ENCODE measurements at regions not wholly inside any gene's neighbourhood (a gene's known extent, or its start where the extent isn't known, plus 50 kb on each side); places are given as distances from the start of the nearest gene placed in this dataset.
"Not testable (repeated sequence)": the region's sequence is repeated elsewhere in the genome, so short reads cannot be mapped to it uniquely, and the experiment has no call there.

DNA sequence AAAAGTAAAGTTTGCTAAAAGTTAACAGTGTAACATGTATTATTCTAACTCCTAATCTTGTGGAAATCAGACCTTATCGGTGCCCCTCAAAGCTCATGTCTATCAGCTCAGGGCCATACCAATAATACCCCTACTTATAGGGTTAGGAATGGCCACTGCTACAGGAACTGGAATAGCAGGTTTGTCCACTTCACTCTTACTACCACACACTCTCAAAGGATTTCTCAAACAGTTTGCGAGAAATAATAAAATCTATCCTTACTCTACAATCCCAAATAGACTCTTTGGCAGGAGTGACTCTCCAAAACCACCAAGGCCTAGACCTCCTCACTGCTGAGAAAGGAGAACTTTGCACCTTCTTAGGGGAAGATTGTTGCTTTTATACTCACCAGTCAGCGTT, 1677.7 kb downstream of the OLFM4 start:
- no peak for DNase-seq (ENCODE audit: low spot score)
- H3K27me3 Mint-ChIP-seq: no peaks in the 10 kb centered on the region
- H3K36me3 Mint-ChIP-seq: peaks cover 6% of the 10 kb centered on the region
- no peaks in the 10 kb centered on the region for H3K4me1 Mint-ChIP-seq (ENCODE audit: low read depth in 2 of 2)
- H3K27ac Mint-ChIP-seq: no peak overlapping the region
- ATAC-seq: no peak
- H3K4me3 Mint-ChIP-seq: no peak overlapping the region
- H3K9me3 Mint-ChIP-seq: peaks cover 5% of the 10 kb centered on the region

DNA sequence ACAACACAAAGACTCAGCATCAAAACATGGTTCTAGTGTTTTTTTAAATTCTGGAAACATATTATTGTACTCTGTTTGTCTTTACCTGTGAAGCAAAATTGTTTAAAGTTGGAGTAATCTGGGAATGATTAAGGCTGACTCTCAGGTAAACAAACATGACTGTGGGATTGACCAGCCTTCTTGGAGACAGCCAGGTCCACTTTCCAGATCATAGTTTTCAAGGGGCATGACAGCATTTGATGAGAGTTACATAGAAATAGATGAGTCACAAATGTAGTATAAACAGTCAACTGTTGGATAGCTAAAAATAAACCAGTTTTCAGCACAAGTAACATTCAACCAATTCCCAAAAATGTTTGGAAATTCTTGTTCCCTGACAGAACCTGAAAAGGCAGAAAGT, 1680.9 kb downstream of the OLFM4 start:
- ATAC-seq (no peak), DNase-seq (ENCODE audit: low spot score) (no peak)
- H3K36me3 Mint-ChIP-seq: peaks cover 4% of the 10 kb centered on the region
- H3K9me3 Mint-ChIP-seq: peaks cover 11% of the 10 kb centered on the region
- H3K4me3 Mint-ChIP-seq: no peak overlapping the region
- H3K27me3 Mint-ChIP-seq: no peaks in the 10 kb centered on the region
- no peaks in the 10 kb centered on the region for H3K4me1 Mint-ChIP-seq (ENCODE audit: low read depth in 2 of 2)
- no peak overlapping the region for H3K27ac Mint-ChIP-seq

DNA sequence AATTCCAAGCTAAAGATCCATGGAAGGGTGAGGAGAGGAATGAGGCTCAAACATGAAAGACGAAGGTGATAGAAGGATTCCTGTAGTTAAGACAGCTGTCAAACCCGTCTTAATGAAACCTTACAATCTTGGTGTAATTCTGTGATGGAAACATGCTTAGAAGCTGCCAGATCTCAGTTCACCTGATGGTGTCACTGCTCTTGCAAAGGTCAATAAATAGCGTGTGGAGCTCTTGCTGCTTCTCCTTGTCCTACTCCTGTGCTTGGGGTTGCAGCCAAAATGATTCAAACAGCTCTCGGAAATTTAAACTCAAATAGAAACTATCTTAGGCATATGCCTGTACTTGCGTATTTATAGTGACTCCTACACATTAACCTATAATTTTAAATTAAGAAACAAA, 1705.0 kb downstream of the OLFM4 start:
- Mint-ChIP-seq H3K36me3 (peaks cover 8% of the 10 kb centered on the region), H3K27ac (no peak overlapping the region), H3K27me3 (no peaks in the 10 kb centered on the region), H3K4me3 (no peak overlapping the region), H3K4me1 (ENCODE audit: low read depth in 2 of 2) (no peaks in the 10 kb centered on the region), H3K9me3 (peaks cover 23% of the 10 kb centered on the region)
- ATAC-seq: no peak
- DNase-seq (ENCODE audit: low spot score): no peak

DNA sequence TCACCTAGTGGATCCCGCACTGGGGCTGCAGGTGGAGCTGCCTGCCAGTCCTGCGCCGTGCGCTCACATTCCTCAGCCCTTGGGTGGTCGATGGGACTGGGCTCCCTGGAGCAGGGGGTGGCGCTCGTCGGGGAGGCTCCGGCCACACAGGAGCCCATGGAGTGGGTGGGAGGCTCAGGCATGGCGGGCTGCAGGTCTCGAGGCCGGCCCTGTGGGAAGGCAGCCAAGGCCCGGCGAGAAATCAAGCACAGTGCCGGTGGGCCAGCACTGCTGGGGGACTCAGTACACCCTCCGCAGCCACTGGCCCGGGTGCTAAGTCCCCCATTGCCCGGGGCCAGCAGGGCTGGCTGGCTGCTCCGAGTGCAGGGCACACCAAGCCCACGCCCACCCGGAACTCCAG, 1708.6 kb downstream of the OLFM4 start:
- DNase-seq (ENCODE audit: low spot score); H3K4me3 Mint-ChIP-seq; H3K36me3 Mint-ChIP-seq; H3K27me3 Mint-ChIP-seq; ATAC-seq; H3K4me1 Mint-ChIP-seq (ENCODE audit: low read depth in 2 of 2); H3K27ac Mint-ChIP-seq: not testable (repeated sequence)
- peaks cover 11% of the 10 kb centered on the region for H3K9me3 Mint-ChIP-seq

DNA sequence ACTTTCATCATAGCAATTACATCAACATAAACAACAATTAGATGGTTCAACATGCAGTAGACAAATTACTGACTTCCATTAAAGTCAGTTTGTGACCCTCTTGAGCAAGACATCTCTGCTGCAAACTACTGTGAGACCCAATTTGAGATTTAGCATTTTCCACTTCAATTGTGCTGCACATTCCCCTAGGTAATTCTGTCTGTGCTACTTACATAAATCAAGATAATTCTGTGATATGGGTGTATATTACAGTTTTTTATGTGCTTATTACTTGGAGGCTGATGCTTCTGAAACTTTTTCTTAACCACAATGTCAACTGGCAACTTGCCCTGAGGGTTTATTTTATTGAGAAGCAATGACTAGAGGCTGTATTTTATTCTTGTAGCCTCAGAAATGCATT, 1714.4 kb downstream of the OLFM4 start:
- peaks cover 7% of the 10 kb centered on the region for H3K9me3 Mint-ChIP-seq
- H3K4me3 Mint-ChIP-seq: no peak overlapping the region
- no peak for DNase-seq (ENCODE audit: low spot score)

DNA sequence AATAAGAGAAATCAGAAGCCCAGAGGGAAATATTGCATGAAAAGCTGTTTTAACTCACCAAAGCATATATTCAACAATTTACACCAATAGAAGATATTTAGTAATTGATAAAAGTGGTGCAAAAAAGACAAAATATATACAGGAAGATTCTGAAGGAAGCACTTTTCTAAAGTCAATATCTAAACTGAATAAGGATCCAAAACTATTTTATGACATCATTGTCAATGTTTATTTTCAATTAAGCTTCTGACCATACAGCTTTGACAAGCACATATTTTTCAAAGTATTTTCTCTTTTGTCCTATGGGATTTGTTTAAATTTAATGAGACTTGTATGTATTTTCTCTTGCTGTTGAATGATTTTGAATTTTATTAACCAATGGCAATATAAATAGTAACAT, 1716.1 kb downstream of the OLFM4 start:
- ATAC-seq (no peak), DNase-seq (ENCODE audit: low spot score) (no peak)
- Mint-ChIP-seq H3K36me3 (no peaks in the 10 kb centered on the region), H3K27me3 (no peaks in the 10 kb centered on the region), H3K4me3 (no peak overlapping the region), H3K27ac (no peak overlapping the region), H3K4me1 (ENCODE audit: low read depth in 2 of 2) (no peaks in the 10 kb centered on the region), H3K9me3 (peaks cover 11% of the 10 kb centered on the region)

More for the DNA sequence above, 1714.4 kb downstream of the OLFM4 start:
- H3K27ac Mint-ChIP-seq: no peak overlapping the region
- no peak for ATAC-seq
- no peaks in the 10 kb centered on the region for H3K4me1 Mint-ChIP-seq (ENCODE audit: low read depth in 2 of 2)
- H3K36me3 Mint-ChIP-seq: no peaks in the 10 kb centered on the region
- H3K27me3 Mint-ChIP-seq: no peaks in the 10 kb centered on the region

DNA sequence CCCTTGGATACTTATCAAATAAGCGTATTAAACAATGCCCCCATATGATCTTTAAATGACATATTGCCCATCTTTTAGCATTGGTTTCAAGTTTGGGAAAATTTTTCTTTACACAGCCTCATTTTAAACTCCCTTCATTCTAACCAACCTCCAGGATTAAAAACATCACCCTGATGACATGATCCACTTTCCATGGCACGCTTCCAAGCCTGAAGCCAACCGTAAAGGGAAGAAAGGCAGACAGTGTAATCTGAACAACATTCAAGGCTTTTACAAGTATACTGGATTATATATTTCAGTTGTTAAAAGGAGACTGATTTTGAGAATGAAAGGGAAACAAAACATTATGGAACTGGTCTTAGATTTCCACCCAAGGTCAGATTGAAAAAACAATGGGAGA, 1721.9 kb downstream of the OLFM4 start:
- H3K4me1 Mint-ChIP-seq (ENCODE audit: low read depth in 2 of 2): no peaks in the 10 kb centered on the region
- DNase-seq (ENCODE audit: low spot score) (no peak), ATAC-seq (no peak)
- H3K36me3 Mint-ChIP-seq: no peaks in the 10 kb centered on the region
- H3K4me3 Mint-ChIP-seq: no peak overlapping the region
- no peaks in the 10 kb centered on the region for H3K27me3 Mint-ChIP-seq
- H3K9me3 Mint-ChIP-seq: peaks cover 12% of the 10 kb centered on the region
- H3K27ac Mint-ChIP-seq: no peak overlapping the region

DNA sequence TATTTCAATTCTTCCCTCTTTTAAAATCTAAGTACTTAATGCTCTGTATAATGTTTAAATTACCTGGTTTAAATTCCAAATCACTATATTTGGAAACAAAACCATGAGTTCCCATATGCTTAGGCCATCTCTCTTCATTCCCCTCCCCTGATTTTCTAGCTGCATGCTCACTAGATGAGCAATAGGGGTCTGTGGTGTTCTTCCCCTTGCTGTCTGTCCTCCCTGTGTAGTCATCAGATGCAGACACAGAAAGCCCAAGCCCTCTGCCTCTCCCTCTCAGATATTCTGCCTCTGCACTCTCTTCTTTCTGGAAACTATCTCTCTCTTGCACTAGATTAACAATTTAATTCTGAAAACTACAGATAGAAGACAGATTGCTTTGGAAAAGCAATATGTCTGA, 1730.2 kb downstream of the OLFM4 start:
- ATAC-seq: no peak
- no peaks in the 10 kb centered on the region for H3K36me3 Mint-ChIP-seq
- H3K27me3 Mint-ChIP-seq: no peaks in the 10 kb centered on the region
- H3K9me3 Mint-ChIP-seq: peaks cover 10% of the 10 kb centered on the region
- H3K27ac Mint-ChIP-seq: no peak overlapping the region
- no peak overlapping the region for H3K4me3 Mint-ChIP-seq
- H3K4me1 Mint-ChIP-seq (ENCODE audit: low read depth in 2 of 2): no peaks in the 10 kb centered on the region
- no peak for DNase-seq (ENCODE audit: low spot score)

DNA sequence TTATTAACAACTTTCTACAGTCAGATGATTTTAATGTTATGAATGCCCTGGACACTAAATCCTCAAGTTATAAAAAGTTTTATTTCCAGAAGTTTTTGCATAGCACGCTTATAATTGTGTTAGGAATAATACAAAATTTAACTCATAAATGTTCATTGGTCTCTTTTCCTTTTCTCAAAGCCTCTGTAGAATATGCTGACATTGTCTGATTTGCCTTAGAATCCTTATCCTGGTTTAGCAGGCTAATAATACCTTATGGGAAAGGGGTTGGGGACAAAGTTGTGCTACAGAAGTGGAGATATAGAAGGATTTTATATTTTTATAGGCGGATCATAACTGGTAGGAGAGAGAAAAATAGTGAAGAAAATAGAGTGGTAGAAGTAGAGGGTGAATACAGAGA, 1739.6 kb downstream of the OLFM4 start:
- Mint-ChIP-seq H3K9me3 (peaks cover 25% of the 10 kb centered on the region), H3K36me3 (no peaks in the 10 kb centered on the region), H3K4me3 (no peak overlapping the region), H3K27ac (no peak overlapping the region), H3K27me3 (no peaks in the 10 kb centered on the region), H3K4me1 (ENCODE audit: low read depth in 2 of 2) (no peaks in the 10 kb centered on the region)
- DNase-seq (ENCODE audit: low spot score): no peak
- ATAC-seq: no peak

DNA sequence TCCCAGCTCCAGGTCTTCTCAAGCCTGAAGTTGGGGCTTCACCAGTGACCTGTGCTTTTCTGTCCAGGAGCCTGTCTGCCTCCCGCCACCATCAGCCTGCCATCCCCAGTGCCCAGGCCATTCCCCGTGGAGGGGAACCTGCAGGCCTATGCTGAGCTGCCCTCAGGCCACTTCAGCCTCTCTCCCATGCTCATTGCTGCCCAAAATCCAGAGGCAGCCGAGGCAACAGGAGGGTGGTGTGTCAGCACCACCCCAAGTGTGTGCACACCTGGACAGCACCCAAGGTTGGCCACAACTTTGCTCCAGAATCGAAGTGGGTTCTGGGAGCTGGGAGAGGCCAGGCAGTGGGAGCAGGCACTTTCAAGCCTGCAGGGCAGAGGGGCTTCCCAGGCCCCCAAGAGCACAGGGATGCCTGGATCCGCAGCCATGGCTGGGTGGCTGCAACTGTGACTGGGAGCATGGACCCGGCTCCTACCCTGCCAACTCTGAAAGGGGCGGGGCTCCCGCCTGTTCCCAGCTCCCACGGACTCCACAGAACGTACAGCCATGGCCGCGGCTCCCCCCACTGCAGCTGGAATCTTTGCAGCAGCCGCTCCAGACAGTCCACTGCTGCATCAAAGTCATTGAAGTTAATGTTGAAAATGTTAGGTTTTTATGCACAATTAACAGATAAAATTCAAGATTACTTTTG, 1747.0 kb downstream of the OLFM4 start:
- Mint-ChIP-seq H3K9me3 (peaks cover 24% of the 10 kb centered on the region), H3K36me3 (no peaks in the 10 kb centered on the region), H3K4me3 (no peak overlapping the region), H3K27me3 (no peaks in the 10 kb centered on the region), H3K4me1 (ENCODE audit: low read depth in 2 of 2) (no peaks in the 10 kb centered on the region), H3K27ac (no peak overlapping the region)
- ATAC-seq (no peak), DNase-seq (ENCODE audit: low spot score) (no peak)

DNA sequence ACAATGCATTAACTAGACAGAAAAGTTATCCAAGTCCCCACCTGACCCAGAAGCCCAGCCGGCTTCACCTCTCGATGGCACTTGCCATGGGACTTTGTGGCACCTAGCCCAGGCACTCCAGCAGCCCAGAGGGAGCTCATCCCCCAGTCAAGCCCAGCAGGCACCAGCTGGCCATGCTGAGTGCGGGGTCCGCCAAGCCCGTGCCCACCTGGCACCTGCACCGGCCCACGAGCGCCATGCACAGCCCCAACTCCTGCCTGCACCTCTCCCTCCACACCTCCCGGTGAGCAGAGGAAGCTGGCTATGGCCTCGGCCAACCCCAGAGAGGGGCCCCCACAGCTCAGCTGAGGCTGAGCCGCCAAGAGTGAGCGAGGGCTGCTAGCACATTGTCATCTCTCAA, 1759.1 kb downstream of the OLFM4 start:
- Mint-ChIP-seq H3K27me3 (no peaks in the 10 kb centered on the region), H3K9me3 (peaks cover 13% of the 10 kb centered on the region), H3K27ac (no peak overlapping the region), H3K4me1 (ENCODE audit: low read depth in 2 of 2) (no peaks in the 10 kb centered on the region), H3K4me3 (no peak overlapping the region), H3K36me3 (no peaks in the 10 kb centered on the region)
- DNase-seq (ENCODE audit: low spot score): no peak
- no peak for ATAC-seq

DNA sequence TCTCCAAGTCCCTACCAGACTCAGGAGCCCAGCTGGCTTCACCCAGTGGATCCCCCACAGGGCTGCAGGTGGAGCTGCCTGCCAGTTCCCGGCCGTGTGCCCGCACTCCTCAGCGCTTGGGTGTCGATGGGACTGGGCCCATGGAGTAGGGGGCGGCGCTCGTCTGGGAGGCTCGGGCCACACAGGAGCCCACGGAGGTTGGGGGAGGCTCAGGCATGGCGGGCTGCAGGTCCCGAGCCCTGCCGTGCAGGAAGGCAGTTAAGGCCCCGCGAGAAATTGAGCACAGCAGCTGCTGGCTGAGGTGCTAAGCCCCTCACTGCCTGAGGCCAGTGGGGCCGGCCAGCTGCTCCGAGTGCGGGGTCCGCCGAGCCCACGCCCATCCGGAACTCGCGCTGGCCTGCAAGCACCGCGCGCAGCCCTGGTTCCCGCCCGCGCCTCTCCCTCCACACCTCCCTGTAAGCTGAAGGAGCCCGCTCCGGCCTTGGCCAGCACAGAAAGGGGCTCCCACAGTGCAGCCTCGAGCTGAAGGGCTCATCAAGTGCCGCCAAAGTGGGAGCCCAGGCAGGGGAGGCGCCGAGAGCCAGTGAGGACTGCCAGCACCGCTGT, 1771.1 kb downstream of the OLFM4 start:
- Mint-ChIP-seq H3K4me3 (no peak overlapping the region), H3K9me3 (peaks cover 18% of the 10 kb centered on the region), H3K4me1 (ENCODE audit: low read depth in 2 of 2) (no peaks in the 10 kb centered on the region), H3K27ac (no peak overlapping the region), H3K27me3 (no peaks in the 10 kb centered on the region), H3K36me3 (peaks cover 15% of the 10 kb centered on the region)
- DNase-seq (ENCODE audit: low spot score): no peak
- ATAC-seq: no peak

DNA sequence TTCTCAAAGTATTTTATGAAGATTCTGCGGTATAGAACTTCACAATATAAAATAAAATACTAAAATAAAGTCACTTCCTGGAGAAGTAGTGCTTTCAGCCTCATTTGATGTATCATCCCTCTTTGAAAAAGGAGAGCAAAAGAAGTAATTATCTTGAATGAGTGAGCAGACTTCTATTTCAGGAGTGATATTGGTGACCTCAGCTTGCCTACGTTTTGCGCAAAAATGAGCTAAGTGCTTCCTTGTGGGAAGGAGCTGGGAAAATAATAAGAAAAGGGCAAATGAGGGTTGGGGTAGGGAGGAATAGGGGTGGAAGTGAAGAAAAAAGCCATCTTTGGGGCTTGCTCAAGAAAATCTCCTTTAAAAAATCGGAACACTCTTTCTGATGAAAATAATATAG, 1773.6 kb downstream of the OLFM4 start:
- H3K4me1 Mint-ChIP-seq (ENCODE audit: low read depth in 2 of 2): no peaks in the 10 kb centered on the region
- no peaks in the 10 kb centered on the region for H3K27me3 Mint-ChIP-seq
- H3K4me3 Mint-ChIP-seq: no peak overlapping the region
- H3K27ac Mint-ChIP-seq: no peak overlapping the region
- DNase-seq (ENCODE audit: low spot score): no peak
- H3K36me3 Mint-ChIP-seq: peaks cover 20% of the 10 kb centered on the region
- ATAC-seq: no peak
- peaks cover 23% of the 10 kb centered on the region for H3K9me3 Mint-ChIP-seq

DNA sequence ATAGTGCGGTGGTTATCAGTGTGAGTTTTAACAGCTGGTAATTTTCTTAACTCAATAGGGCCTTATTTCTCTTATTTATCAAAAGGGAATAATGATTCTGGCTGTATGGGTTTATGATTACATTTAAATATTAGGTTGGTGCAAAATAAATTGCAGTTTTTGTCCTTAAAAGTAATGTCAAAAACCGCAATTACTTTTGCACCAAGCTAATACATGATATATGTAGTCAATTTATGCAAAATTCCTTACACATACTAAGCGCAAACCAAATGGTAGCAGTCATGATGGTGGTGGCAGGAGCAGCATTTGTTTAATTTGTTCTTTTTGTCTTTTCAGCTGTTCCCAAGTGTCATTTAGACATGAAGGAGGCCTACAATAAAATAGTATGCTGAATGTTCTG, 1777.1 kb downstream of the OLFM4 start:
- no peaks in the 10 kb centered on the region for H3K27me3 Mint-ChIP-seq

More for the DNA sequence above, 1777.1 kb downstream of the OLFM4 start:
- Mint-ChIP-seq H3K4me3 (no peak overlapping the region), H3K36me3 (peaks cover 16% of the 10 kb centered on the region), H3K9me3 (peaks cover 24% of the 10 kb centered on the region), H3K27ac (no peak overlapping the region), H3K4me1 (ENCODE audit: low read depth in 2 of 2) (no peaks in the 10 kb centered on the region)
- DNase-seq (ENCODE audit: low spot score): no peak
- no peak for ATAC-seq

Measured in natural killer cell treated with Interleukin-12 subunit alpha and Interleukin-12 subunit beta and Interleukin-15 and Interleukin-18, amount 100 ng/mL, for 72 hours (primary cell).